ENCODE measurements at regions not wholly inside any gene's neighbourhood (a gene's known extent, or its start where the extent isn't known, plus 50 kb on each side); places are given as distances from the start of the nearest gene placed in this dataset.

GRCh38 chr4:138305050-138305449, 62.9 kb upstream of the SLC7A11 start:
- intact Hi-C loops (cut with DNase I) = no loop called here
- Histone ChIP-seq H3K9me3 (no peaks in the 10 kb centered on the region), H3K27me3 (no peaks in the 10 kb centered on the region), H3K4me1 (no peaks in the 10 kb centered on the region), H3K27ac (no peak overlapping the region), H3K4me3 (no peak overlapping the region), H3K36me3 (replicated peaks in 1 of 2; ENCODE audit: insufficient read depth in 1 of 2, low read depth in 2 of 2) (no peaks in the 10 kb centered on the region)
- no peak for DNase-seq
- WGBS, 2 donors = 92 to 98% methylated on average over 1 of the region's 1 CpG
- no peak for ATAC-seq
- TF ChIP-seq POLR2A (IDR thresholded peaks at IDR 0.05) (no peak), CTCF (IDR thresholded peaks at IDR 0.05) (no peak)

- Histone ChIP-seq H3K4me3 (no peak overlapping the region), H3K4me1 (no peaks in the 10 kb centered on the region), H3K27ac (no peak overlapping the region), H3K27me3 (no peaks in the 10 kb centered on the region), H3K36me3 (replicated peaks in 1 of 2; ENCODE audit: insufficient read depth in 1 of 2, low read depth in 2 of 2) (no peaks in the 10 kb centered on the region), H3K9me3 (no peaks in the 10 kb centered on the region)
- WGBS, 2 donors = 82 to 92% methylated on average over 2 of the region's 2 CpGs
- TF ChIP-seq CTCF (IDR thresholded peaks at IDR 0.05) (no peak), POLR2A (IDR thresholded peaks at IDR 0.05) (no peak)
- DNase-seq (no peak), ATAC-seq (no peak)
- intact Hi-C loops (cut with DNase I) = no loop called here
These were observed 59.4 kb upstream of the SLC7A11 start for GRCh38 chr4:138301536-138301935.

- Histone ChIP-seq H3K27ac (no peak overlapping the region), H3K4me1 (no peaks in the 10 kb centered on the region), H3K9me3 (no peaks in the 10 kb centered on the region), H3K4me3 (no peak overlapping the region), H3K27me3 (no peaks in the 10 kb centered on the region), H3K36me3 (replicated peaks in 1 of 2; ENCODE audit: insufficient read depth in 1 of 2, low read depth in 2 of 2) (no peaks in the 10 kb centered on the region)
- intact Hi-C loops (cut with DNase I) = no loop called here
- no peak for TF ChIP-seq POLR2A (IDR thresholded peaks at IDR 0.05)
- TF ChIP-seq CTCF (IDR thresholded peaks at IDR 0.05) = no peak
- DNase-seq (no peak), ATAC-seq (no peak)
These were observed 58.5 kb upstream of the SLC7A11 start for GRCh38 chr4:138300616-138301015.

GRCh38 chr4:138299881-138300280, 57.7 kb upstream of the SLC7A11 start:
- WGBS, 2 donors = 89 to 93% methylated on average over 5 of the region's 5 CpGs
- Histone ChIP-seq H3K27me3 (no peaks in the 10 kb centered on the region), H3K9me3 (no peaks in the 10 kb centered on the region), H3K4me1 (peaks cover 2% of the 10 kb centered on the region), H3K4me3 (no peak overlapping the region), H3K36me3 (replicated peaks in 1 of 2; ENCODE audit: insufficient read depth in 1 of 2, low read depth in 2 of 2) (no peaks in the 10 kb centered on the region), H3K27ac (no peak overlapping the region)
- TF ChIP-seq POLR2A (IDR thresholded peaks at IDR 0.05) = no peak
- TF ChIP-seq CTCF (IDR thresholded peaks at IDR 0.05) = no peak
- no peak for ATAC-seq
- no peak for DNase-seq
- intact Hi-C loops (cut with DNase I) = no loop called here

GRCh38 chr4:138298866-138299265, 56.7 kb upstream of the SLC7A11 start:
- Histone ChIP-seq H3K27ac (no peak overlapping the region), H3K4me1 (peaks cover 8% of the 10 kb centered on the region), H3K27me3 (no peaks in the 10 kb centered on the region), H3K4me3 (no peak overlapping the region), H3K36me3 (replicated peaks in 1 of 2; ENCODE audit: insufficient read depth in 1 of 2, low read depth in 2 of 2) (no peaks in the 10 kb centered on the region), H3K9me3 (no peaks in the 10 kb centered on the region)
- intact Hi-C loops (cut with DNase I) = no loop called here
- no peak for ATAC-seq
- DNase-seq = no peak
- no peak for TF ChIP-seq POLR2A (IDR thresholded peaks at IDR 0.05)
- TF ChIP-seq CTCF (IDR thresholded peaks at IDR 0.05) = no peak
- WGBS, 2 donors = 72 to 79% methylated on average over 1 of the region's 1 CpG
